SK-N-MC (cell line): ENCODE measurements at regions not wholly inside any gene's neighbourhood (a gene's known extent, or its start where the extent isn't known, plus 50 kb on each side); places are given as distances from the start of the nearest gene placed in this dataset.

Experiments used
- EZH2 ChIP-seq: fragments of 200-600 bp; sonication (generic); IDR thresholded peaks from one replicate; pipeline ENCODE4 v1.6.1; 2017; ENCODE audit warnings: antibody characterized with exemption
- FOXP2 ChIP-seq: optimal IDR thresholded peaks from 2 replicates; pipeline ENCODE3; 2011; ENCODE audit warnings: mild to moderate bottlenecking, moderate library complexity; ENCODE audit not compliant: insufficient read depth; ENCODE audit errors: extremely low read length, control extremely low read depth
- POLR2AphosphoS5 ChIP-seq: IDR thresholded peaks from 2 replicates; pipeline ENCODE4 v1.6.1; 2012; ENCODE audit warnings: mild to moderate bottlenecking, low read depth, low read length, borderline replicate concordance

- TF ChIP-seq EZH2 (no peak), POLR2AphosphoS5 (no peak), FOXP2 (no peak)
Measured at GRCh38 chr1:8109216-8109615, 83.1 kb upstream of the ERRFI1 start.
